ENCODE measurements at regions not wholly inside any gene's neighbourhood (a gene's known extent, or its start where the extent isn't known, plus 50 kb on each side); places are given as distances from the start of the nearest gene placed in this dataset.

DNA sequence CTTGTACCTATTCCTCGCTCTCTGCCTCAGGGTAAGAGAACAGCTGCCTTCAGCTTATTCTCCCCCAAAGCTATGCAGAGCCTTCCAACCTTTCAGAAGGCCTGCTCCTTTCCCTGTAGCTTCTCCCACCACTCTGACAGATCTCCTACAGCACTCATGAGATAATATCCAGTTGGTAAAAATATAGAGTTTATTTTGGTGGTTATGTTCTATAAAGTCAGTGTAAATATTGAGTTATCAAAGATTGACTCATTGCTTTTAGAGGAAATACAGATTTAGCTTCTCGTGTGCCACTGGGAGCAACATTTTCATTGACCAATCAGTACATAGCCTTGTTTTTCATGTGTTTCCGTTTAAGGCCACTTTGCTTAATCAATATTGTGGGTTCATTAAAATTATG lies 216.2 kb upstream of the TECRL start:
- DNase-seq (ENCODE audit: low spot score in 2 of 2), result no peak
- Histone ChIP-seq H3K4me3 (no peak overlapping the region), H3K9me3 (no peaks in the 10 kb centered on the region), H3K36me3 (no peaks in the 10 kb centered on the region), H3K27me3 (no peaks in the 10 kb centered on the region), H3K27ac (no peak overlapping the region), H3K4me1 (no peaks in the 10 kb centered on the region)
- intact Hi-C loops (cut with DNase I; ENCODE audit: low total_unique reads), result no loop called here
- TF ChIP-seq POLR2A (IDR thresholded peaks at IDR 0.05), result no peak
- no peak for TF ChIP-seq CTCF (IDR thresholded peaks at IDR 0.05)
- no peak for TF ChIP-seq POLR2AphosphoS5 (IDR thresholded peaks at IDR 0.05)

DNA sequence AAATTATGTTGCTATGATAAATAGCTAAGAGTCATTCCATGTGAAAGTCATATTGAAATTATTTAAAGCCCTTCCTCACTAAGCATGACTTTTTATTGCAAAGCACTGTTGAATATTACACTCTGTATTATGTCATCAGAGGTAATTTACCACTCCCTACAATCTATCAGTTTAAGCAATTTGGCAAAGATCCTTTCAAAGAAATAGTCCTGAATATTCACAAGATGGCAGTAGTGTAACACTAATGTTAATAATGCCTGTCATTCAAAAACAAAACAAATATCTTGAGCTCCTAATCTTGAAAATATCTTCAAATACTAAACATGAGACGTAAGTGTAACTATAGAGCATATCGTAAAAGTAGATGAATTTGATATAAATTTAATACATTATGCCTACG lies 208.6 kb upstream of the TECRL start:
- intact Hi-C loops (cut with DNase I; ENCODE audit: low total_unique reads), result no loop called here
- no peak for DNase-seq (ENCODE audit: low spot score in 2 of 2)
- TF ChIP-seq POLR2A (IDR thresholded peaks at IDR 0.05) (no peak), CTCF (IDR thresholded peaks at IDR 0.05) (peak in 1 of 3 donors; percentile 30), POLR2AphosphoS5 (IDR thresholded peaks at IDR 0.05) (no peak)

GRCh38 chr4:64614276-64614675 lies 205.0 kb upstream of the TECRL start:
- no peaks in the 10 kb centered on the region for H3K9me3 ChIP-seq
- no peak overlapping the region for H3K27ac ChIP-seq
- H3K36me3 ChIP-seq, result no peaks in the 10 kb centered on the region
- no peaks in the 10 kb centered on the region for H3K4me1 ChIP-seq
- intact Hi-C loops (cut with DNase I; ENCODE audit: low total_unique reads), result no loop called here
- H3K27me3 ChIP-seq, result no peaks in the 10 kb centered on the region
- no peak for DNase-seq (ENCODE audit: low spot score in 2 of 2)
- H3K4me3 ChIP-seq, result no peak overlapping the region
- no peak for TF ChIP-seq POLR2AphosphoS5 (IDR thresholded peaks at IDR 0.05)
- no peak for TF ChIP-seq POLR2A (IDR thresholded peaks at IDR 0.05)
- TF ChIP-seq CTCF (IDR thresholded peaks at IDR 0.05), result no peak

More for the DNA sequence above, 208.6 kb upstream of the TECRL start:
- Histone ChIP-seq H3K27me3 (no peaks in the 10 kb centered on the region), H3K4me1 (no peaks in the 10 kb centered on the region), H3K4me3 (no peak overlapping the region), H3K27ac (no peak overlapping the region), H3K36me3 (no peaks in the 10 kb centered on the region), H3K9me3 (no peaks in the 10 kb centered on the region)

GRCh38 chr4:64613046-64613445 lies 203.8 kb upstream of the TECRL start:
- no peak overlapping the region for H3K4me3 ChIP-seq
- H3K27me3 ChIP-seq, result no peaks in the 10 kb centered on the region
- H3K36me3 ChIP-seq, result no peaks in the 10 kb centered on the region
- TF ChIP-seq POLR2A (IDR thresholded peaks at IDR 0.05), result no peak
- TF ChIP-seq POLR2AphosphoS5 (IDR thresholded peaks at IDR 0.05), result no peak
- no peak for TF ChIP-seq CTCF (IDR thresholded peaks at IDR 0.05)
- no peaks in the 10 kb centered on the region for H3K9me3 ChIP-seq
- intact Hi-C loops (cut with DNase I; ENCODE audit: low total_unique reads), result no loop called here
- no peak overlapping the region for H3K27ac ChIP-seq
- no peak for DNase-seq (ENCODE audit: low spot score in 2 of 2)
- no peaks in the 10 kb centered on the region for H3K4me1 ChIP-seq

DNA sequence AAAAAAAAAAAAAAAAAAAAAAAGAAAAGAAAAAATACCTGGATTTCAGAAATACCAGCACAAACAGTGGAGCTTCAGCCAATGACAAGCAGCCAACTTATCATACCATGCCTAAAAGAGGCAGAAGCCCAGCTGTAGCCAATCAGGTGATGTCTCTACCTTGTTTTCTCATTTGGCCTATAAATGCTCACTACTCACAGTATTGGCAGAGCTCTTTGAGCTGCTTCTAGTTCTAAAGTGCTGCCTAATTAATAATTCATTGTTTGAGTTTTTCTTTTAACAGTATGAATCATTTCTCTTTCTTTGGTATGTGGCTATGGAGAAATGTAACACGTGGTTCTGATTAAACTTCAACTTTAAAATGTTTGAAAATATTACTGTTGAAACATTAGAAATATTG lies 188.8 kb upstream of the TECRL start:
- H3K27me3 ChIP-seq, result no peaks in the 10 kb centered on the region
- H3K27ac ChIP-seq, result no peak overlapping the region
- intact Hi-C loops (cut with DNase I; ENCODE audit: low total_unique reads), result no loop called here
- H3K36me3 ChIP-seq, result peaks cover 4% of the 10 kb centered on the region
- no peak for DNase-seq (ENCODE audit: low spot score in 2 of 2)
- TF ChIP-seq POLR2AphosphoS5 (IDR thresholded peaks at IDR 0.05), result no peak
- no peak overlapping the region for H3K4me3 ChIP-seq
- H3K4me1 ChIP-seq, result no peaks in the 10 kb centered on the region
- no peaks in the 10 kb centered on the region for H3K9me3 ChIP-seq

DNA sequence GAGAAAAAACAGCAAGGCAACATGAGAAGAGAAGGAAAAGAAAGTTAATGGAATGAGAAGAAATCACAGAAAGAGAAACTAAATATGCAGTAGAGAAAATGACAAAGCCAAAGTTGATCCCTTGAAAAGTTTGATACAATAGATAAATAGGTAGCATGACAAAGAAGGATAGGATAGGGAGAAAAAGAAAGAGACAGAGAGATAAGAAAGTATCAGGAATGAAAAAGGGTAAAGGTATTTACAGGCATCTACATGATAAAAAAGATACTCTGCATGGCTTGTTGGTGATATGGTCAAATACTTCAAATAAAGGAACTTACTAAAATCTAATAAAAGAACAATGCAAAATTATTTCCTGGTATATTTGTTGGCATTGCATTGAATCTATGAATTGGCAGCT lies 185.5 kb upstream of the TECRL start:
- no peak overlapping the region for H3K27ac ChIP-seq
- H3K9me3 ChIP-seq, result peaks cover 0 to 13% of the 10 kb centered on the region in 2 donors
- H3K4me1 ChIP-seq, result no peaks in the 10 kb centered on the region
- TF ChIP-seq CTCF (IDR thresholded peaks at IDR 0.05) (no peak), POLR2AphosphoS5 (IDR thresholded peaks at IDR 0.05) (no peak), POLR2A (IDR thresholded peaks at IDR 0.05) (no peak)
- no peaks in the 10 kb centered on the region for H3K36me3 ChIP-seq
- no peak overlapping the region for H3K4me3 ChIP-seq
- no peaks in the 10 kb centered on the region for H3K27me3 ChIP-seq
- no peak for DNase-seq (ENCODE audit: low spot score in 2 of 2)
- intact Hi-C loops (cut with DNase I; ENCODE audit: low total_unique reads), result no loop called here

Measured in breast epithelium (tissue), 4 donors.